Mucosa of gallbladder (tissue), 1 donor: ENCODE measurements at regions not wholly inside any gene's neighbourhood (a gene's known extent, or its start where the extent isn't known, plus 50 kb on each side); places are given as distances from the start of the nearest gene placed in this dataset.
"Not testable (repeated sequence)": the region's sequence is repeated elsewhere in the genome, so short reads cannot be mapped to it uniquely, and the experiment has no call there.

ENCODE experiments used
- DNase-seq: peaks from one replicate; pipeline ENCODE4 v3.0.0-alpha.2; 2020; ENCODE audit warnings: low spot score
- donor health status: DM: no; HTN: no; CAD: no.

GRCh38 chr17:13442361-13442760 lies 159.4 kb downstream of the HS3ST3A1 start:
- no peak for DNase-seq

DNA sequence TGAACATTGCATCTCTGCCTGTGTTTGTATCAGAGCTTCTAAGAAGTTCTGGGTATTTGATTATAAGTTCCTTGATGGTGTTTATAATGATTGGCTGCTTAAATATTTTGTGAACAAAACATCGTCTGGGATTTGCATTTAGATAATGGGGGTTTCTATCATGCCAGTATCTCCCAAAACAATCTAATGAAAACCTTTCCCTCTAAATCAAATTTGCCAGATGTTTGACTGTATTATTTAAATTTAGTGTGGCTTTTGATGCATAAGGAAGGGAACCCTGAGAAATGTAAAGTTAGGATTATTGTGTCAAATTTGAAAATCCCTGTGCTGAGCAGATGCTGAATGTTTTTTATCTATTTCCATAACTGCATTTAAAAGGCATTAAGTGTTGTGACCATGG lies 159.9 kb downstream of the HS3ST3A1 start:
- DNase-seq = no peak

DNA sequence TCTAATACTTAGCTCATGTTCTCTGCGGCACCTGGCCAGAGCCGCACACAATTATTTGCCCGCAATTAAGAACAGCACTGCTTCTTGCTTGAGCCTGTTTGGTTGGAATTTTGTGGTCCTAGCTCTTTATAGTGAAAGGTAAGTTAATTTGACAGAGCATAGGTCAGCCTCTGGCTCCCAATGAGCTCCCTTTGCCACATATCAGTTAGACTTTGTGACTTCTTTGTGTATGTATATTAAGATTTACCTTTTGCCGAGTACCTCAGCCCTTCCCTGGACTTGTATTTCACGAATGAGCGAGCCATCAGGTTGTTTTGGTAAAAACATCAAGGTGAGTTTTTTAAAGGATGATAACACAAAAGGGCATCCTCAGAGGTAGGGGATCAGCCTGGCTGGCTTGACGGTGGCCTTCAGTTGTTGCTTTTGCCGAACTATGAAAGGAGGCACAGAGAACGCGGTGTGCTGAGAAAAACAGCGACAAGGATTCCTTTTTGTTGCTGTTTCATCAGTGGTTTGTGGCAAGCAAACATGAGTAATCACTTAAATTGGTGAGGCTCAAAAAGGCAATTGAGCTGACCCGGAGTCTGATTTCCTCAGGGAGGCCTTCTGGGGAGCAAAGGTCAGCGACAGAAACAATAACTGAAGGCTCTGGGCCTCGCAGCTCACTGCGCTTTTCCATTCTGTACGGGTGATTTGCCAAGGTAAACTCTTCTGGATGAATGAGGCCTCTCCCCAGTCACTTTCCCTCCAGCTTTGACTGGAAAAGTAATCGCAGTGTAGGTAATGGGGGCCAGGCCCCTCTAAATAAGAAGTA lies 163.6 kb downstream of the HS3ST3A1 start:
- DNase-seq = peak; percentile 40

DNA sequence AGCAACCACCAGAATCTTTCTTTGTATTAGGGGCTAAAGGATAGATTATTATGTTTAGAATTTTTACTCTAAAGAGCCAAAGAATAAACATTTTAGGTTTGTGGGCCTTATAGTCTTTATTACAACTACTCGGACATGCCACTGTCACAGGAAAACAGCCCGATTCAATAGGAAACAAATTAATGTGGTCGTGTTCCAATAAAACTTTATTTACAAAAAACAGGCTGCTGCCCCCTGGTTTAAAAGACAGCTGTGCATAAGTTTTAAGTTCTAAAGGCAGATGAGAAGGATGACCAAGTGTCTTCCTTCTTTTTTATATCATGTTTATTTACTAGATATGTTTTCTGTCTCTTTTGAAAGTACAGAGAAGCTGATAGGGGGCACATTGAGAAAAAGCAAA lies 166.5 kb downstream of the HS3ST3A1 start:
- no peak for DNase-seq

GRCh38 chr17:13429201-13429600 lies 172.5 kb downstream of the HS3ST3A1 start:
- no peak for DNase-seq

DNA sequence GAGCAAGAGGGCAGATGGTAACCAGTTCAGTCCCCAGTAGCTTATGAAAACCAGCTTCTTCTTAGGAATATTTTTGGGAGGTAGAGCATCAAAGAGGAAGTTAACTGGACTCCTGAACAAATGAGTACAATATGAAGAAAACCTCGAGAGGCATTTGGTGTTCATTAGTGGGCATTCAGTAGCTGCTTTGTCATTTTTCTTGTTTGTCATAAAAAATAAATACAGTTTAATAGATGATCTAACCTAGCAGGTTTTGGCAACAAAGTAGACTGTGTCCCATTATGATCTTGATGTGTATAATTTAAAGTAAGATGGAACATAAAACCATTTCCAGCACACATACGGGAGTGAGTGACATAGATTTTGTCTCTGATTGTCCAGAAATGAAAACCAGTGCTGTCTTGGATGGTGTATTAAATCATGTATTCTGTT lies 173.1 kb downstream of the HS3ST3A1 start:
- DNase-seq = no peak

DNA sequence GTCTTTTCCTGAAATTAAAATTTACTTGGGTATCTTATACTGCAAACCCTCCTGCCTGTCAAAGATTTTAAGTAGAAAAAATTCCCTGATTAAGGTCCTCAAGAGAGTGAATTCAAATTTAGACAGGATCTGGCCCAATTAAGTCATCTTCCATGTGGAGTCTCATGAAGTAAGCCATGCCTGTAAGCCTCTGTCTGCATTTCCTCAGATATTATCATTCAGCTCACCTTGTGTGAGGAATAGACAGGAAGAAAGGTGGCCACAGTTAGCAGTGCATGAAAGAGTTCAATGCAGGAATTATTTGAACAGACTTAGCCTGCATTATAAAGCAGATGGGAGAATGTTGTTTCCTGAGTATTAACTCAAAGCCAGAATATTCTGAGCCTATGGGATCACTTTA lies 174.7 kb downstream of the HS3ST3A1 start:
- no peak for DNase-seq

DNA sequence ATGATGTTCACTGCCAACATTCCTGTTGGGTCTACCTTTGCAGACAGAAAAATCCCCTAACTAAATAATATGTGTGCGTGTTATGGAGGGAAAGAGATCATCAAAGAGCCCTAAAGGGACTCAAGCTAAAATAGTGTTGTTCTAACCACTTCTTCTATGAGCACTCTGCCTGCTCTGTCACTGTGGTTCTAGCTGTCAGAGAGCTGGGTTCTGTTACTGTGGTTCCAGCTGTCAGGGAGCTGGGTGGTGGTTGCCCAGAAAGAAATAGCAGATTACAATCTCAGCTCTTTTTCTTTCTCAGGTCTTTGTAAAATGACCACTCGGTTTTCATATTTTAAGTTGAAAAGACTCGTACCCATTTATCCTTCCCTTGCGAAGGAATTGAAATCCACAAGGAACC lies 176.3 kb downstream of the HS3ST3A1 start:
- no peak for DNase-seq

GRCh38 chr17:13421581-13422130 lies 180.1 kb downstream of the HS3ST3A1 start:
- no peak for DNase-seq

GRCh38 chr17:13420878-13421277 lies 180.9 kb downstream of the HS3ST3A1 start:
- no peak for DNase-seq

DNA sequence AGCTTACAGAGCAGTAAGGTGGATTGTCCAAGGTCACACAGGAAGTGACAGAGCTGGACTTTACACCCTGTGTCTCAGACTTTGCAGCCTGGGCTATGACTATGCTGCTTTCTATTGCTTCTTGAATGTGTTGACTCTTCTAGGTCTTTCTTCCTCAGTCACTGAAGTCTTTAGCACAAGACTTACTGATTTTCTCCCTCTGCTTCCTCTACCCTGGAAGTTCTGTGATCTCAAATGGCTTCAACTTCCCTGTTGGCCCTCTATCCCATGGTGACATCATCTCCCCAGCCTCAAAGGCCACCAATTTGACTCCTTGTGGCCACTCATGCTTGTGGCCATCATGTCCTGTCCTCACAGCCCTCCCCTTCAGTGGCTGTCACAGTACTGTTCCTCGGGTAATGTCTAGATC lies 181.3 kb downstream of the HS3ST3A1 start:
- DNase-seq = no peak

GRCh38 chr17:13419676-13420075 lies 182.1 kb downstream of the HS3ST3A1 start:
- DNase-seq = no peak

GRCh38 chr17:13418891-13419290 lies 182.8 kb downstream of the HS3ST3A1 start:
- no peak for DNase-seq

DNA sequence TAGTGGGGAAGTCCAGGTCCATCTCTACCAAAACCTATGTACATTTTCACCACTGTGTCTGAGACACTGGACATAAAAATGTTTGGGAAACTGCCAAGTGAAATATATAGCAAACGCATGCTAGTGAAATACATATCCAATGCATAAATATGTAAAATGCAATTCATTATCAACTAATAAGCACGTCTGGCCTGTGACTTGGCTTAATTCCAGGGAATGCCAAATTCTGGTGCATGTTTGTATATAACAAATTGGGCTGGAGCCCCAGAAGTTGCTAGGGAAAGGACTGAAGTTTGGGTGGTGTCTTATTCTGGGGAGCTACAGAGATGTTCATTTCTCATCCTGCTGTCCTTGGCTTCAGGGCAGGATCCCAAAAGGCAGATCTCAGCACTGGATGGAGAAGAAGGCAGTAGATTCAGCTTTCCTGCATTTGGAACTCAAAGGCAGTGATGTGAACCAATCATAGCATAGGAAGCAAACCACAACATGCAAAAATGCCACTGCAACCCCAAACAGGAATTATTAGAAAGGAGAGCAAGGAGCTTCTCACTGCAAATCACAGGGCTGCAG lies 184.3 kb downstream of the HS3ST3A1 start:
- no peak for DNase-seq

DNA sequence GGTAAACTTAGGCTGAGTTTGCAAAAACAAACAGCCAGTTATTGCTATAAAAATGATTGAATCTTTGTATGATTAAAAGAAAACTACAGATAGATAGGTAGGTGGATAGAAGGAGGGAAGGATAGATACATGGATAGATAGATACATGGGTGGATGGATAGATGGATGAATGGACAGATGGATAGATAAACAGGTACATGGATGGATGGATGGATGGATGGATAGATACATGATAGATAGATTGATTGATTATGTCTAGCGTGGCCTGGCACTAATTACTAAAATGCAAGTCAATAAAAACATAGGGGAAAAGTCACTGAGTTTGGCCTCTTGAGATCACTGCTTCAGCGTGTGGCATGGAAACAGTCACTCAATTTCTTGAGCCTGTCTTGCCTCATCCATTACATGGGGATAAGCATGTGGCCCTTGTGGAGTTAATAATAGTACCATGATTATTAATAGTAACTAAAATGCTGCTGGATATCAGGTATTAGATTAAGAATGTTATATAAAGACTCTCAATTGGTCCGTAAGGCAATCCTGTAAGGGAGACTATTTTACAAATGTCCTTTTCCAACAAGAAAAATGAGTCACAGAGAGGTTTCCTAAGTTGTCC lies 184.9 kb downstream of the HS3ST3A1 start:
- no peak for DNase-seq

DNA sequence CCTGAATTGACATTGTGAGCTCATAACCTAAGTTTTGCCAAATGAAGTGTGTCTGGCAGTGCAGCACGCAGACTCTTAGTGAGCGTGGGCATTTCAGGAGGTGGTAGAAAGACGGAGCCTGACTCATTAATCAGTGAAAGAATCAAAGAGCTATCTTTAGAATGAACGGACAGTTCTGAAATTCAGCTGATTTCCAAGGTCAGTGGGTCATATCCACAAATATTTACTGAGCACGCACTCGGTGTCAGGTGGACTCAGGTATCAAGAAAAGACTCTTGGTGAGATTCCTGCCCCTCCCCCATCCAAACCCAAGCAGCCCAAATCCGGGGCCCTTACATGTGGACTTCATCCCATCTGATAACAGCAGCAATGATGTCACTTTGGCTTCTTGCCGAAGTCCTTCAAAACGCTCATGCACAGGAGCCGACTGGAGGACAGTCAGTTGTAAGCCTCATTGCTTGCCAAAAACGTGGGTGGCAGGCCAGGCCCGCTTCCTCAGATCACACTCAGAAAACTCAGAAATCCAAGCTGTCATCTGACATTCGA lies 185.8 kb downstream of the HS3ST3A1 start:
- DNase-seq = peak; percentile 92

GRCh38 chr17:13415200-13415599 lies 186.5 kb downstream of the HS3ST3A1 start:
- DNase-seq = not testable (repeated sequence)

GRCh38 chr17:13413001-13413400 lies 188.7 kb downstream of the HS3ST3A1 start:
- no peak for DNase-seq

- DNase-seq = peak; percentile 56
Measured at GRCh38 chr17:13410874-13411273, 190.9 kb downstream of the HS3ST3A1 start.

DNA sequence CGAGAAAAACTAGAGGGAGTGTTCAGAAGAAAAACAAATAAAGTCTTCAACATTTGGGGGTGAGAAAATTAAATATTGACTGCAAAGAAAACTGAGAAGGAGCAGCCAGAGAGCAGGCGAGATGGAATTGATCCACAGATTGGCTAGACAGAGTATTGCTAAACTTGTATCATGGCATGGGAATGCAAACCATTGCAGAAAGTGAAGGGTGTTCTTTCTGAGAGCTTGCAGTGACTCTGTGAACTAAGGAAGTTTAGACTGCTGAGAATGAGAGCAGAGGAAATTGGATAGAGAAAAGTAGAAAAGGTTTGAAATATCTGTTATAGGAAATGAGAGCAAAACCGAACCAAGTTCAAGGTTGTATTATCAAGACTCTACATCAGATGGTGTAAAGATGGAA lies 191.5 kb downstream of the HS3ST3A1 start:
- no peak for DNase-seq

DNA sequence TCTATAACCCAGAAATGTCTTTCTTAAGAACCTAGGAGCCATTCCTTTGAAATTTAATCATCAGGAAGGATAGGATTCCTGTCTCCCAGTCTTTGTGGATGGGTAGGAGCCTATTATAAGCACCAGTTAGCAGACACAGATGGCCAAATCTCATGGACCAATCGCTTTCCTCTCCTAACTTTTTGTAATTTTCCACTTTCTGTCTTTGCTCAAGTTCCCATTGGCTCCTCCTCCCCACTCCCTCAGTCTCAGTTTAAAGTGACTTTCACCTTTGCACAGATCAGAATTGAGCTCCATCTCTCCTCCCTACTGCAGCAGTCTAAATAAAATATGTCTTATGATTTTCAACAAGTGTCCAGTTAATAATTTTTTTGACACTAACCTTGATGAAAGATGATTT lies 192.3 kb downstream of the HS3ST3A1 start:
- no peak for DNase-seq

GRCh38 chr17:13407381-13407780 lies 194.3 kb downstream of the HS3ST3A1 start:
- no peak for DNase-seq

- no peak for DNase-seq
Measured at GRCh38 chr17:13405807-13406206, 195.9 kb downstream of the HS3ST3A1 start.
